ENCODE measurements at regions not wholly inside any gene's neighbourhood (a gene's known extent, or its start where the extent isn't known, plus 50 kb on each side); places are given as distances from the start of the nearest gene placed in this dataset.

DNA sequence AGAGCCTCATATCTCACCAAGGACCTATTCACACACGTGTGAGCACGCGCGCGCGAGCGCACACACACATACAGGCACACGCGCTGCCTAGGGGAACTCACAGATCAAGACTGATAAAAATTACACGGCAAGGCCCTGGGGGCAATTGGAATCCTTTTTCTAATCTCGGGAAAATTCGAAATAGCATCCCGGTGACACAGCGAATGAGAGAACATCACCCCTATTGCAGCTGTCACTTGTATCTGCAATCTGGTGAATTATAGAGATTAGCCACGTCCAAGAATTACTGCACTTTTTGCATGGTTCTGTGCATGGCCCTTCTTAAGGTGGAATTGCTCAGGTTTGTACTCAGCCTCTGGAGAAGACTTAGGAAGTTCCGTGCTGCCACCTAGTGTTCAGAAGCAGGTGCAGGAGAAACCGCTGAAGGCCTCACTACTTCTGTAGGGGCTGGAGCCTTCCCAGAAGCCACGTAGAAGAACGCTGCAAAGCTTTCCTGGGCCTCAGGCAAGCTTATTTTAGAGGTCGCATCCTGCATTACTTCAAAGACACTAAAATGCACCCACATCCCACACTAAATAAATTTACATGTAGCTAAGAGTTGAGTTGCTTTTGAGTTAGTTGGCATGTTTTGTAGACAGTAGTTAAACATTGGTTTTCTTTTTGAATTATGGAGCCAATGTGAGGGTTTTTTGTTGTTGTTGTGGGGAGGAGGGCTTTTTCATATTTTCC lies 229.2 kb upstream of the CAMK1G start:
- TF ChIP-seq POLR2A (IDR thresholded peaks at IDR 0.05; ENCODE audit: low read depth, low read length), result no peak
- TF ChIP-seq TAF1 (IDR thresholded peaks at IDR 0.05; ENCODE audit: borderline replicate concordance, low read depth, low read length), result no peak

All from GM12892 (cell line).